ENCODE measurements at regions not wholly inside any gene's neighbourhood (a gene's known extent, or its start where the extent isn't known, plus 50 kb on each side); places are given as distances from the start of the nearest gene placed in this dataset.

- Mint-ChIP-seq H3K9me3 (no peaks in the 10 kb centered on the region), H3K36me3 (ENCODE audit: low read depth) (no peaks in the 10 kb centered on the region), H3K4me1 (ENCODE audit: low read depth) (no peaks in the 10 kb centered on the region), H3K27ac (no peak overlapping the region), H3K4me3 (no peak overlapping the region), H3K27me3 (peaks cover 9% of the 10 kb centered on the region)
- Histone ChIP-seq H3K27ac (ENCODE audit: low read depth in 1 of 2, low read length in 2 of 2) (no peak overlapping the region), H3K27me3 (ENCODE audit: control insufficient read depth in 1 of 2, insufficient read depth in 2 of 2, low read length in 2 of 2) (no peaks in the 10 kb centered on the region), H3K4me3 (ENCODE audit: low read length) (no peak overlapping the region), H3K4me1 (ENCODE audit: insufficient read depth, low read length) (no peaks in the 10 kb centered on the region), H3K9me3 (ENCODE audit: control insufficient read depth in 1 of 2, insufficient read depth in 1 of 2, low read length in 2 of 2) (peaks cover 0 to 15% of the 10 kb centered on the region in 2 experiments), H3K36me3 (ENCODE audit: insufficient read depth, low read length) (no peaks in the 10 kb centered on the region)
- DNase-seq (no peak), ATAC-seq (ENCODE audit: poor library complexity) (no peak)
- intact Hi-C loops (cut with DNase I, micrococcal nuclease), result no loop called here
- TF ChIP-seq, protein P1, sequence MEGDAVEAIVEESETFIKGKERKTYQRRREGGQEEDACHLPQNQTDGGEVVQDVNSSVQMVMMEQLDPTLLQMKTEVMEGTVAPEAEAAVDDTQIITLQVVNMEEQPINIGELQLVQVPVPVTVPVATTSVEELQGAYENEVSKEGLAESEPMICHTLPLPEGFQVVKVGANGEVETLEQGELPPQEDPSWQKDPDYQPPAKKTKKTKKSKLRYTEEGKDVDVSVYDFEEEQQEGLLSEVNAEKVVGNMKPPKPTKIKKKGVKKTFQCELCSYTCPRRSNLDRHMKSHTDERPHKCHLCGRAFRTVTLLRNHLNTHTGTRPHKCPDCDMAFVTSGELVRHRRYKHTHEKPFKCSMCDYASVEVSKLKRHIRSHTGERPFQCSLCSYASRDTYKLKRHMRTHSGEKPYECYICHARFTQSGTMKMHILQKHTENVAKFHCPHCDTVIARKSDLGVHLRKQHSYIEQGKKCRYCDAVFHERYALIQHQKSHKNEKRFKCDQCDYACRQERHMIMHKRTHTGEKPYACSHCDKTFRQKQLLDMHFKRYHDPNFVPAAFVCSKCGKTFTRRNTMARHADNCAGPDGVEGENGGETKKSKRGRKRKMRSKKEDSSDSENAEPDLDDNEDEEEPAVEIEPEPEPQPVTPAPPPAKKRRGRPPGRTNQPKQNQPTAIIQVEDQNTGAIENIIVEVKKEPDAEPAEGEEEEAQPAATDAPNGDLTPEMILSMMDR (IDR thresholded peaks at IDR 0.05), result no peak
- ChIA-PET CTCF (no interaction called here), POLR2A (no interaction called here)
Observed at GRCh38 chr7:131880078-131880477, 323.6 kb upstream of the PODXL start.

DNA sequence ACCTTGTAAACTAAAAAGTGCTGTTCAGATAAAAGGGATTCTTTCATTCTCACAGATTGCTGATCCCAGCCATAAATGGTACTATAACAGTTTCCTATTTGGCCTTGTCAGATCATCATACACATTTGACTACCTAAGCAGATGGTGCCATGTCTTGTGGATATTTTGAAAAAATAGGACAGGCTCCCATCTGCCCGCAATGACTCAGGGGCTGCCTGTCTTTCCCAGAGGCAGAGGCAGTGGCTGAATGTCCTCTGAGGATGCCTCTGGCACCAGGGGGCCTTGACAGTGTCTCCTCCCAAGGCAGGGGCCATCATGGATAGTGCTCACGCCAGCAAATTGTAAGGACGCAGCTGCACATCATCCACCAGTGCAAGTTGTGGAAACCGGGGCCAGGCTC lies 323.0 kb upstream of the PODXL start:
- Histone ChIP-seq H3K27ac (ENCODE audit: low read depth in 1 of 2, low read length in 2 of 2) (no peak overlapping the region), H3K4me1 (ENCODE audit: insufficient read depth, low read length) (no peaks in the 10 kb centered on the region), H3K9me3 (ENCODE audit: control insufficient read depth in 1 of 2, insufficient read depth in 1 of 2, low read length in 2 of 2) (peaks cover 0 to 10% of the 10 kb centered on the region in 2 experiments), H3K36me3 (ENCODE audit: insufficient read depth, low read length) (no peaks in the 10 kb centered on the region), H3K27me3 (ENCODE audit: control insufficient read depth in 1 of 2, insufficient read depth in 2 of 2, low read length in 2 of 2) (no peaks in the 10 kb centered on the region), H3K4me3 (ENCODE audit: low read length) (no peak overlapping the region)
- TF ChIP-seq, protein P1 (IDR thresholded peaks at IDR 0.05), result no peak
- ChIA-PET POLR2A (no interaction called here), CTCF (no interaction called here)
- no peak for DNase-seq
- Mint-ChIP-seq H3K4me1 (ENCODE audit: low read depth) (no peaks in the 10 kb centered on the region), H3K36me3 (ENCODE audit: low read depth) (no peaks in the 10 kb centered on the region), H3K9me3 (no peaks in the 10 kb centered on the region), H3K27ac (no peak overlapping the region), H3K4me3 (no peak overlapping the region), H3K27me3 (peaks cover 9% of the 10 kb centered on the region)
- ATAC-seq (ENCODE audit: poor library complexity), result no peak
- intact Hi-C loops (cut with DNase I, micrococcal nuclease), result no loop called here

GRCh38 chr7:131878777-131879176 lies 322.3 kb upstream of the PODXL start:
- Mint-ChIP-seq H3K36me3 (ENCODE audit: low read depth) (no peaks in the 10 kb centered on the region), H3K9me3 (no peaks in the 10 kb centered on the region), H3K4me1 (ENCODE audit: low read depth) (no peaks in the 10 kb centered on the region), H3K27ac (no peak overlapping the region), H3K4me3 (no peak overlapping the region), H3K27me3 (peaks cover 9% of the 10 kb centered on the region)
- peaks cover 0 to 2% of the 10 kb centered on the region in 2 experiments for H3K27me3 ChIP-seq (ENCODE audit: control insufficient read depth in 1 of 2, insufficient read depth in 2 of 2, low read length in 2 of 2)
- ATAC-seq (ENCODE audit: poor library complexity) (no peak), DNase-seq (no peak)
- ChIA-PET POLR2A (no interaction called here), CTCF (no interaction called here)
- H3K9me3 ChIP-seq (ENCODE audit: control insufficient read depth in 1 of 2, insufficient read depth in 1 of 2, low read length in 2 of 2), result peaks cover 0 to 10% of the 10 kb centered on the region in 2 experiments
- no peak overlapping the region for H3K27ac ChIP-seq (ENCODE audit: low read depth in 1 of 2, low read length in 2 of 2)
- intact Hi-C loops (cut with DNase I, micrococcal nuclease), result no loop called here
- H3K4me3 ChIP-seq (ENCODE audit: low read length), result no peak overlapping the region
- TF ChIP-seq, protein P1 (IDR thresholded peaks at IDR 0.05), result no peak
- H3K4me1 ChIP-seq (ENCODE audit: insufficient read depth, low read length), result no peaks in the 10 kb centered on the region
- no peaks in the 10 kb centered on the region for H3K36me3 ChIP-seq (ENCODE audit: insufficient read depth, low read length)
